Endothelial cell of umbilical vein (primary cell): ENCODE measurements at regions not wholly inside any gene's neighbourhood (a gene's known extent, or its start where the extent isn't known, plus 50 kb on each side); places are given as distances from the start of the nearest gene placed in this dataset.

ENCODE experiments used
- BruUV-seq: library from RNA; stranded (reverse); fragments of 400-500 nt; replicated peaks from 2 replicates; lab custom pipeline; 2021; lab: Mats Ljungman, UMichigan
- CTCF ChIA-PET: fragments of 300-600, 350-600 bp; sonication (Branson Sonifier 250); formaldehyde crosslinking; loops from one replicate; lab custom pipeline; 2021; ENCODE audit warnings: antibody characterized with exemption, inconsistent platforms; lab: Charles Lee
- POLR2A ChIA-PET: fragments of 300-600, 350-600 bp; sonication (Branson Sonifier 250); formaldehyde crosslinking; loops from one replicate; lab custom pipeline; 2021; ENCODE audit warnings: antibody characterized with exemption, inconsistent platforms; lab: Charles Lee
- DNase-seq: peaks from one replicate; pipeline ENCODE4 v3.0.0-alpha.2; 2011; ENCODE audit warnings: low read depth, low spot score
- FAIRE-seq: peaks from 2 replicates; lab custom pipeline; 2011; peaks lifted over from hg19 to GRCh38; lab: Jason Lieb, UNC
- H2AFZ ChIP-seq: 2 replicates; pipeline ENCODE4 v1.6.0; 2012; ENCODE audit warnings: low read depth, low read length, control low read depth, inconsistent platforms
- H3K27ac ChIP-seq: 2 replicates; pipeline ENCODE4 v1.5.1; 2011; ENCODE audit warnings: low read depth, mild to moderate bottlenecking, control low read depth, low read length, moderate library complexity; ENCODE audit not compliant: insufficient read depth
- H3K27me3 ChIP-seq, 2 experiments: 2 replicates each; pipeline versions ENCODE4 v1.6.0 to v1.6.1; 2011; ENCODE audit warnings: low read length in 2 of 2, mixed read lengths in 1 of 2; ENCODE audit not compliant: control insufficient read depth in 2 of 2, insufficient read depth in 2 of 2
- H3K36me3 ChIP-seq, 2 experiments: 2 replicates in 1 of 2; 3 replicates in 1 of 2; pipeline ENCODE4 v1.5.1; 2011; ENCODE audit warnings: low read length in 2 of 2, mild to moderate bottlenecking in 1 of 2, moderate library complexity in 1 of 2; ENCODE audit not compliant: control insufficient read depth in 2 of 2, insufficient read depth in 2 of 2; ENCODE audit errors: extremely low read depth in 1 of 2
- H3K4me1 ChIP-seq: 3 replicates; pipeline ENCODE4 v1.5.1; 2011; ENCODE audit warnings: mild to moderate bottlenecking, low read length; ENCODE audit not compliant: control insufficient read depth, insufficient read depth; ENCODE audit errors: extremely low read depth
- H3K4me2 ChIP-seq: 2 replicates; pipeline ENCODE4 v1.6.1; 2011; ENCODE audit warnings: low read length, control low read depth, mixed read lengths; ENCODE audit not compliant: insufficient read depth
- H3K4me3 ChIP-seq, 3 experiments: fragments of 200-600 bp in 1 of 3; sonication (generic), shearing (Covaris generic) in 1 of 3; replicated peaks in 1 of 3; 2 replicates each; pipeline ENCODE4 v1.5.1; 2011 to 2016; ENCODE audit warnings: control low read depth in 3 of 3, low read length in 3 of 3, mild to moderate bottlenecking in 2 of 3, inconsistent platforms in 1 of 3, low read depth in 1 of 3, moderate library complexity in 1 of 3; ENCODE audit not compliant: insufficient read depth in 1 of 3
- H3K79me2 ChIP-seq: 2 replicates; pipeline ENCODE4 v1.6.0; 2012; ENCODE audit warnings: low read length, inconsistent platforms; ENCODE audit not compliant: control insufficient read depth, insufficient read depth
- H3K9ac ChIP-seq: replicated peaks from 2 replicates; pipeline ENCODE3; 2011; ENCODE audit warnings: low read length, control low read depth; ENCODE audit not compliant: insufficient read depth; ENCODE audit errors: extremely low read depth
- H3K9me1 ChIP-seq: replicated peaks from 3 replicates; pipeline ENCODE4 v1.6.0; 2011; ENCODE audit warnings: mild to moderate bottlenecking, low read length; ENCODE audit not compliant: control insufficient read depth, insufficient read depth; ENCODE audit errors: extremely low read depth
- H3K9me3 ChIP-seq: replicated peaks from 2 replicates; pipeline ENCODE4 v1.5.1; 2012; ENCODE audit warnings: low read length, inconsistent platforms; ENCODE audit not compliant: control insufficient read depth, insufficient read depth
- H4K20me1 ChIP-seq: replicated peaks from 2 replicates; pipeline ENCODE3; 2011; ENCODE audit warnings: mild to moderate bottlenecking, low read length; ENCODE audit not compliant: control insufficient read depth, insufficient read depth; ENCODE audit errors: extremely low read depth
- EZH2 ChIP-seq: IDR thresholded peaks from 2 replicates; pipeline ENCODE4 v1.6.1; 2012; ENCODE audit warnings: borderline replicate concordance, low read depth, mild to moderate bottlenecking, moderate library complexity, low read length, inconsistent platforms; ENCODE audit not compliant: severe bottlenecking
- FOS ChIP-seq: IDR thresholded peaks from 2 replicates; pipeline ENCODE4 v1.6.1; 2011; ENCODE audit warnings: mild to moderate bottlenecking, low read length, moderate library complexity, borderline replicate concordance; ENCODE audit not compliant: insufficient read depth
- GATA2 ChIP-seq: IDR thresholded peaks from 2 replicates; pipeline ENCODE4 v1.7.0; 2011; ENCODE audit warnings: low read depth, mild to moderate bottlenecking, moderate library complexity, mixed read lengths, low read length; ENCODE audit not compliant: insufficient read length, insufficient read depth
- JUN ChIP-seq: IDR thresholded peaks from 2 replicates; pipeline ENCODE4 v1.6.1; 2011; ENCODE audit warnings: borderline replicate concordance, low read depth; ENCODE audit not compliant: insufficient read length, insufficient read depth
- MAX ChIP-seq: IDR thresholded peaks from 2 replicates; pipeline ENCODE4 v1.6.1; 2011; ENCODE audit not compliant: insufficient read depth, insufficient read length
- MYC ChIP-seq: IDR thresholded peaks from one replicate; pipeline ENCODE4 v1.6.1; 2011; ENCODE audit warnings: mild to moderate bottlenecking, low read depth, low read length
- POLR2A ChIP-seq: IDR thresholded peaks from 2 replicates; pipeline ENCODE4 v1.6.1; 2012; ENCODE audit warnings: low read depth, mild to moderate bottlenecking, control low read depth, low read length
- POLR2AphosphoS5 ChIP-seq: IDR thresholded peaks from 2 replicates; pipeline ENCODE4 v1.6.1; 2012; ENCODE audit warnings: low read depth, mild to moderate bottlenecking, control low read depth, low read length, moderate library complexity; ENCODE audit not compliant: insufficient read depth
- dilution Hi-C: fragments of 300-500 bp; cut with MboI; formaldehyde crosslinking; loops from one replicate; pipeline ENCODE4 v1.15.0; 2019; ENCODE audit warnings: low sequenced_read_pairs; ENCODE audit not compliant: extremely low pct_ligation_motif_present
- intact Hi-C: fragments of 100-400 bp; cut with micrococcal nuclease; formaldehyde crosslinking; loops from one replicate; pipeline ENCODE4 v1.10.0; 2022
- TF ChIP-seq, protein P1 (sequence below), 2 donors: IDR thresholded peaks; 1 replicate in 1 of 2; 2 replicates in 1 of 2; pipeline ENCODE4 v1.5.1; 2011; ENCODE audit warnings: low read length in 2 of 2, mild to moderate bottlenecking in 2 of 2, moderate library complexity in 2 of 2, control low read depth in 1 of 2, inconsistent platforms in 1 of 2, low read depth in 1 of 2; ENCODE audit not compliant: insufficient read depth in 1 of 2; ENCODE audit errors: extremely low read depth in 1 of 2

GRCh38 chr2:180190851-180191250, 183.8 kb upstream of the CWC22 start:
- Histone ChIP-seq H3K9me1 (no peaks in the 10 kb centered on the region), H3K4me1 (no peaks in the 10 kb centered on the region), H3K9ac (no peak overlapping the region), H3K36me3 (no peaks in the 10 kb centered on the region), H4K20me1 (no peaks in the 10 kb centered on the region), H2AFZ (no peak overlapping the region), H3K79me2 (no peaks in the 10 kb centered on the region), H3K27me3 (peaks cover 0 to 8% of the 10 kb centered on the region in 2 experiments), H3K4me3 (no peak overlapping the region), H3K27ac (no peak overlapping the region), H3K4me2 (no peak overlapping the region), H3K9me3 (no peaks in the 10 kb centered on the region)
- intact Hi-C loops = no loop called here
- dilution Hi-C loops = no loop called here
- FAIRE-seq (no peak), DNase-seq (no peak)
- POLR2A ChIA-PET = no interaction called here
- no TSS peak for BruUV-seq
- CTCF ChIA-PET = interaction anchor here (1.0 kb wide), 1 partner anchor 12 kb away, joined by 3 read pairs; no protein-coding TSS in a partner anchor
- TF ChIP-seq POLR2AphosphoS5 = no peak
- TF ChIP-seq POLR2A = no peak
- TF ChIP-seq GATA2 = no peak
- no peak for TF ChIP-seq JUN

GRCh38 chr2:180187611-180188010, 180.5 kb upstream of the CWC22 start:
- TF ChIP-seq FOS (no peak), POLR2AphosphoS5 (no peak), MAX (no peak), MYC (no peak), EZH2 (no peak), JUN (no peak), POLR2A (no peak)
- TF ChIP-seq, protein P1, sequence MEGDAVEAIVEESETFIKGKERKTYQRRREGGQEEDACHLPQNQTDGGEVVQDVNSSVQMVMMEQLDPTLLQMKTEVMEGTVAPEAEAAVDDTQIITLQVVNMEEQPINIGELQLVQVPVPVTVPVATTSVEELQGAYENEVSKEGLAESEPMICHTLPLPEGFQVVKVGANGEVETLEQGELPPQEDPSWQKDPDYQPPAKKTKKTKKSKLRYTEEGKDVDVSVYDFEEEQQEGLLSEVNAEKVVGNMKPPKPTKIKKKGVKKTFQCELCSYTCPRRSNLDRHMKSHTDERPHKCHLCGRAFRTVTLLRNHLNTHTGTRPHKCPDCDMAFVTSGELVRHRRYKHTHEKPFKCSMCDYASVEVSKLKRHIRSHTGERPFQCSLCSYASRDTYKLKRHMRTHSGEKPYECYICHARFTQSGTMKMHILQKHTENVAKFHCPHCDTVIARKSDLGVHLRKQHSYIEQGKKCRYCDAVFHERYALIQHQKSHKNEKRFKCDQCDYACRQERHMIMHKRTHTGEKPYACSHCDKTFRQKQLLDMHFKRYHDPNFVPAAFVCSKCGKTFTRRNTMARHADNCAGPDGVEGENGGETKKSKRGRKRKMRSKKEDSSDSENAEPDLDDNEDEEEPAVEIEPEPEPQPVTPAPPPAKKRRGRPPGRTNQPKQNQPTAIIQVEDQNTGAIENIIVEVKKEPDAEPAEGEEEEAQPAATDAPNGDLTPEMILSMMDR (IDR thresholded peaks at IDR 0.05; ENCODE audit: extremely low read depth in 1 of 2, insufficient read depth in 1 of 2, low read depth in 1 of 2, low read length in 2 of 2) = no peak
- Histone ChIP-seq H3K9ac (no peak overlapping the region), H3K27ac (no peak overlapping the region), H2AFZ (no peak overlapping the region), H3K4me3 (no peak overlapping the region), H3K9me1 (no peaks in the 10 kb centered on the region), H3K9me3 (no peaks in the 10 kb centered on the region), H3K36me3 (no peaks in the 10 kb centered on the region), H3K79me2 (no peaks in the 10 kb centered on the region), H3K4me2 (no peak overlapping the region), H4K20me1 (no peaks in the 10 kb centered on the region), H3K27me3 (peaks cover 0 to 8% of the 10 kb centered on the region in 2 experiments), H3K4me1 (no peaks in the 10 kb centered on the region)
- dilution Hi-C loops = no loop called here
- CTCF ChIA-PET = no interaction called here
- no TSS peak for BruUV-seq
- POLR2A ChIA-PET = no interaction called here
- DNase-seq = no peak
- FAIRE-seq = no peak
- intact Hi-C loops = no loop called here
